Left ventricle myocardium inferior (tissue), 1 donor: ENCODE measurements at regions not wholly inside any gene's neighbourhood (a gene's known extent, or its start where the extent isn't known, plus 50 kb on each side); places are given as distances from the start of the nearest gene placed in this dataset.
A peak's percentile ranks its signal among the peaks of the same experiment; 100 is the strongest.
"Not testable (repeated sequence)": the region's sequence is repeated elsewhere in the genome, so short reads cannot be mapped to it uniquely, and the experiment has no call there.

Experiments
- DNase-seq: peaks from one replicate; pipeline ENCODE4 v3.0.0-alpha.2; 2020
- H3K27ac ChIP-seq: fragments of 200-600 bp; replicated peaks from 2 replicates; pipeline ENCODE4 v1.8.0; 2021
- H3K27me3 ChIP-seq: fragments of 200-600 bp; 2 replicates; pipeline ENCODE4 v1.8.0; 2021; ENCODE audit warnings: low read depth
- H3K36me3 ChIP-seq: fragments of 200-600 bp; 2 replicates; pipeline ENCODE4 v1.8.0; 2021
- H3K4me1 ChIP-seq: fragments of 200-600 bp; 2 replicates; pipeline ENCODE4 v1.8.0; 2021
- H3K4me3 ChIP-seq: fragments of 200-600 bp; 2 replicates; pipeline ENCODE4 v1.8.0; 2021; ENCODE audit warnings: mild to moderate bottlenecking, moderate library complexity
- H3K9me3 ChIP-seq: fragments of 200-600 bp; replicated peaks from 2 replicates; pipeline ENCODE4 v1.8.0; 2021
- CTCF ChIP-seq: fragments of 200-600 bp; IDR thresholded peaks from 2 replicates; pipeline ENCODE4 v1.8.0; 2021; ENCODE audit warnings: antibody characterized with exemption, mild to moderate bottlenecking, borderline replicate concordance
- intact Hi-C: fragments of 100-400 bp; cut with micrococcal nuclease; formaldehyde crosslinking; loops from one replicate; pipeline ENCODE4 v1.11.0; 2022
- donor health status: DM: no; HTN: yes; CAD: no; lungs with severe emphysema.

GRCh38 chr7:6934981-6935380 lies 108.9 kb upstream of the CCZ1B start:
- Histone ChIP-seq H3K27ac (no peak overlapping the region), H3K9me3 (no peaks in the 10 kb centered on the region), H3K36me3 (no peaks in the 10 kb centered on the region), H3K4me1 (no peaks in the 10 kb centered on the region), H3K4me3 (no peak overlapping the region), H3K27me3 (no peaks in the 10 kb centered on the region)
- no peak for DNase-seq
- intact Hi-C loops, result no loop called here
- TF ChIP-seq CTCF, result no peak

DNA sequence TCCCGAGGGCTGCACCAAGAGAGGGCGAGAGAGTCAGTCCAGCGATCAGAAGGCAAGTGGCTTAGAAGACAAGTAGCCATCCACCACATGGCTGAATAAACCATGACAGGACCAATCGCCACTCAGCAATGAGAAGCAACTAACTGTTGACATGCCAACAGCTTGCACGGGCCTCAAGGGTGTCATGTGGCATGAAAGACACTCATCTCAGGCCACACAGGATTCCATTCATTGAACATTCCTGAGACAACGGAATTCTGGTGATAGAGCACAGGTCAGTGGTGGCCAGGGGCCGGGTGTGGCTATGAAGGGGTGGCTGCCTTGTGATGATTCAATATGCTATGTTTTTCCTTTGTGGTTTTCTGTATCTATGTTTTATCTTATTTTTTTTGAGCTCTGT lies 110.6 kb upstream of the CCZ1B start:
- H3K27me3 ChIP-seq, H3K4me1 ChIP-seq, H3K36me3 ChIP-seq, intact Hi-C loops, H3K4me3 ChIP-seq, H3K27ac ChIP-seq, DNase-seq, H3K9me3 ChIP-seq: not testable (repeated sequence)

GRCh38 chr7:6937746-6938145 lies 111.7 kb upstream of the CCZ1B start:
- H3K27ac ChIP-seq, H3K9me3 ChIP-seq, DNase-seq, H3K36me3 ChIP-seq, H3K4me1 ChIP-seq, H3K27me3 ChIP-seq, intact Hi-C loops, H3K4me3 ChIP-seq: not testable (repeated sequence)

GRCh38 chr7:6938284-6938683 lies 112.2 kb upstream of the CCZ1B start:
- not testable (repeated sequence) for H3K9me3 ChIP-seq

GRCh38 chr7:6939126-6939525 lies 113.1 kb upstream of the CCZ1B start:
- H3K27me3 ChIP-seq, DNase-seq, H3K36me3 ChIP-seq, H3K4me3 ChIP-seq, H3K4me1 ChIP-seq, intact Hi-C loops, H3K9me3 ChIP-seq, H3K27ac ChIP-seq: not testable (repeated sequence)

More at GRCh38 chr7:6938284-6938683, 112.2 kb upstream of the CCZ1B start:
- H3K27me3 ChIP-seq, H3K4me3 ChIP-seq, DNase-seq, H3K36me3 ChIP-seq, intact Hi-C loops, H3K4me1 ChIP-seq, H3K27ac ChIP-seq: not testable (repeated sequence)
- TF ChIP-seq CTCF, result peak; percentile 67

GRCh38 chr7:6939896-6940295 lies 113.8 kb upstream of the CCZ1B start:
- H3K27ac ChIP-seq, intact Hi-C loops, H3K9me3 ChIP-seq, H3K4me1 ChIP-seq, H3K4me3 ChIP-seq, H3K36me3 ChIP-seq, H3K27me3 ChIP-seq, DNase-seq: not testable (repeated sequence)

- H3K4me3 ChIP-seq, H3K27me3 ChIP-seq, H3K36me3 ChIP-seq, H3K9me3 ChIP-seq, H3K4me1 ChIP-seq, intact Hi-C loops, H3K27ac ChIP-seq, DNase-seq: not testable (repeated sequence)
These were observed 120.8 kb upstream of the CCZ1B start for GRCh38 chr7:6946873-6947272.

- intact Hi-C loops, H3K9me3 ChIP-seq, H3K4me3 ChIP-seq, H3K4me1 ChIP-seq, H3K36me3 ChIP-seq, H3K27me3 ChIP-seq, H3K27ac ChIP-seq, DNase-seq: not testable (repeated sequence)
These were observed 124.2 kb upstream of the CCZ1B start for GRCh38 chr7:6950231-6950630.

DNA sequence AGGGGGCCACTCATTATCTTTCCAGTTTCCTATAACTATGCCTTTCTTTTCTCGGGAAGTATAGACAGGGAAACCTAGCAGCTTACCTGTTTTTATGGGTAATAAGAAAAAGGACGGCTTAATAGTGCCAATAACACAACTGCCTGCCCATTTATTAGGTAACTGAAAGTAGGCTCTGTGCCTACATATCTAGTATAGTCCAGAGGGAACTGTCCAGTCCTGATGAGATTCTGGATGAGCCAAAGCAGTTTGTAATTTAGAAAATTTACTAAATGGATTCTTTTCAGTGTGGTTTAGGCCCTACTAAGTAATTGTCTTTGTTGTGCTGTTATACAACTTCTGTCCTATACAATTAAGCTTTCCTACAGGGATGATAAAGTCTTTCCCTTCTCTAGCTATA lies 125.5 kb upstream of the CCZ1B start:
- H3K9me3 ChIP-seq, H3K4me3 ChIP-seq: not testable (repeated sequence)

More for the DNA sequence above, 125.5 kb upstream of the CCZ1B start:
- H3K27me3 ChIP-seq, DNase-seq, intact Hi-C loops, H3K27ac ChIP-seq, H3K36me3 ChIP-seq, H3K4me1 ChIP-seq: not testable (repeated sequence)
